DMS153 treated with DMSO at 0.1 percent for 48 hours (cell line): ENCODE measurements at regions not wholly inside any gene's neighbourhood (a gene's known extent, or its start where the extent isn't known, plus 50 kb on each side); places are given as distances from the start of the nearest gene placed in this dataset.

Experiments
- DNase-seq: peaks from one replicate; lab custom pipeline; 2025; ENCODE audit not compliant: unreplicated experiment; lab: John Stamatoyannopoulos, UW

DNA sequence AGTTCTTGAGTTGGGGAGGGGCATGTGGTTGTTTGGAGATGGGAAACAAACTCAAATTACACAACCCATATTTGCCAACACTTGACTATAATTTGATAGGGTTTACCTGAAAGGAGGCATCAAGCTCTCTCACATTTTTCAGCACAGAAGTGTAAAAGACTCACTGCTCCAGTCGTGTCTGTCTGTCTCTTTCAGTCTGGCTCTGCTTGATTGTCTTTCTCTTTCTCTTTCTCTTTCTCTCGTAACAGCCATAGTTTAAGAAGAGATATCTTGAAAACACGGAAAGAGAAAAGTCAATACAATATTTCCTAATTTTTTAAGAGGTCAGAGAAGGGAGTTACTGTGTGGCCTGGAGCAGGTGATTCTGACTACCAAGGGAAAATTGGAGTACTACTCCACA is 413.6 kb upstream of the CXorf51A start:
- no peak for DNase-seq

GRCh38 chrX:147226801-147227200 is 412.3 kb upstream of the CXorf51A start:
- DNase-seq = no peak

DNA sequence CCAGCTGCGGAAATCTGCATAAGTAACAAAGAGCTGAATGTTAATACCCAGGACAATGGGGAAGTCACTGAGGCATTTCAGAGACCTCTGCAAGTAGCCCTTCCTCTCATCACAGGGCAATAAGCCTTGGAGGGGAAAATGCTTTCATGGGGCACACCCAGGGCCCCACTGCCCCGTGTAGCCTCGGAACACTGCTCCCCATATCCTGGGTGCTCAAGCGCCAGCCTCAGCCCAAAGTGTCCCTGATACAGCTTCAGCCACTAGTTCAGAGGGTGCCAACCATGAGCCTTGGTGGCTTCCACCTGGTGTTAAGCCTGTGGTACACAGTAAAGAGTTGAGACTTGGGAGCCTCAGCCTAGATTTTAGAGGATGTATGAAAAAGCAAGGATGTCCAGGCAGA is 402.8 kb upstream of the CXorf51A start:
- no peak for DNase-seq

- DNase-seq = peak; percentile 12
Measured at GRCh38 chrX:147200494-147200893, 385.9 kb upstream of the CXorf51A start.

GRCh38 chrX:147191361-147191760 is 376.8 kb upstream of the CXorf51A start:
- DNase-seq = no peak

GRCh38 chrX:147183161-147183560 is 368.6 kb upstream of the CXorf51A start:
- DNase-seq = no peak

DNA sequence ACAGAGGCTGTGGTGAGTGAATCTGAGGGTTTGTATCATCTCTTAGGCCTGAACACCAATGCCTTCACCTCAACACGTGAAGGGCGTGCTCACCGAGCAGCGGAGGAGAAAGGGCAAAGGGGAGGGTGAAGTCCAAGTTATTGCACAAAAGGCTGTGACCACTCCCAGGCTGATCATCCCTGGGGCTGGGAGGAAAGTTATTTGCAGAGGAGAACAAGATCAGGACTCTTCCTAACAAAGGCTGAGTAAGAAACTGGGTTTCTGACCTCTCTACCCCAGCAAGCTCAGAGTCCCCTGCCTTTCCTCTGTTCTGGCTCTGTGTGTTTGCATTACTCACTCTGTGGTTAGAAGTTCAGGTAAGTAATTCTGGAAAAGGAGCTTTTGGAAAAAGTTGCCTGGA is 366.3 kb upstream of the CXorf51A start:
- no peak for DNase-seq

- no peak for DNase-seq
Measured at GRCh38 chrX:147179625-147180024, 365.1 kb upstream of the CXorf51A start.

- no peak for DNase-seq
Measured at GRCh38 chrX:147174591-147174990, 360.0 kb upstream of the CXorf51A start.

DNA sequence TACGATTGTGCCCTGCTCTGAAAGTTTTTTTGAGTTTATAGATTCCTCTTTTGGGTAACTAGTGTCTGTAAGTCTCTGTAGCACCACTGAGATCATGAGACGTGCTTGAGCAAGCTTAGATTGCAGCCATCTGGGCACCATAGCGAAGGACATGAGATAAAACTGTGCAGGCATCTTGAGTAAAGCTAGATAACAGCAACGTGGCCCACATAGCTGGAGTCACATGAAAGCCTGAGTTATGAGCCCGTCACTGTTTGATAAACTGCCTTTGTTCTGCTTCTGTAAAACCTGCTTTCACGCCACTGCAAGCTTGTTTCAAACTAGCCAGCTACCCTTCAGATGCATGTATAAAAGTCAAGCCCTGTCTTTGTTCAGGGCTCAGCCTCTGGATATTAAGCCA is 359.1 kb upstream of the CXorf51A start:
- no peak for DNase-seq

- no peak for DNase-seq
Measured at GRCh38 chrX:147170993-147171392, 356.4 kb upstream of the CXorf51A start.
